ENCODE measurements at regions not wholly inside any gene's neighbourhood (a gene's known extent, or its start where the extent isn't known, plus 50 kb on each side); places are given as distances from the start of the nearest gene placed in this dataset.

GRCh38 chr11:70861559-70861958 is 390.8 kb downstream of the SHANK2 start:
- DNase-seq: peak in 1 of 2 experiments; percentile 47

- DNase-seq: peak in 1 of 2 experiments; percentile 67
Observed at GRCh38 chr11:70862093-70862492, 390.3 kb downstream of the SHANK2 start.

GRCh38 chr11:70863186-70863585 is 389.2 kb downstream of the SHANK2 start:
- no peak for DNase-seq

GRCh38 chr11:70863993-70864392 is 388.4 kb downstream of the SHANK2 start:
- no peak for DNase-seq

GRCh38 chr11:70865356-70865755 is 387.0 kb downstream of the SHANK2 start:
- DNase-seq: no peak

GRCh38 chr11:70866834-70867233 is 385.5 kb downstream of the SHANK2 start:
- DNase-seq: no peak

GRCh38 chr11:70867281-70868047 is 384.9 kb downstream of the SHANK2 start:
- DNase-seq: no peak

- no peak for DNase-seq
Observed at GRCh38 chr11:70868341-70868885, 384.0 kb downstream of the SHANK2 start.

- DNase-seq: no peak
Observed at GRCh38 chr11:70869054-70869453, 383.3 kb downstream of the SHANK2 start.

- no peak for DNase-seq
Observed at GRCh38 chr11:70871881-70872280, 380.5 kb downstream of the SHANK2 start.

- no peak for DNase-seq
Observed at GRCh38 chr11:70872299-70872698, 380.1 kb downstream of the SHANK2 start.

GRCh38 chr11:70872955-70873735 is 379.2 kb downstream of the SHANK2 start:
- DNase-seq: peak in 1 of 2 experiments; percentile 34

- DNase-seq: no peak
Observed at GRCh38 chr11:70873736-70874412, 378.5 kb downstream of the SHANK2 start.

- DNase-seq: no peak
Observed at GRCh38 chr11:70876685-70877084, 375.7 kb downstream of the SHANK2 start.

GRCh38 chr11:70877151-70877550 is 375.2 kb downstream of the SHANK2 start:
- DNase-seq: no peak

GRCh38 chr11:70878366-70878765 is 374.0 kb downstream of the SHANK2 start:
- DNase-seq: no peak

- no peak for DNase-seq
Observed at GRCh38 chr11:70879601-70880285, 372.6 kb downstream of the SHANK2 start.

GRCh38 chr11:70880416-70880815 is 372.0 kb downstream of the SHANK2 start:
- DNase-seq: no peak

- no peak for DNase-seq
Observed at GRCh38 chr11:70881948-70882715, 370.2 kb downstream of the SHANK2 start.

GRCh38 chr11:70882716-70883085 is 369.7 kb downstream of the SHANK2 start:
- DNase-seq: no peak

- no peak for DNase-seq
Observed at GRCh38 chr11:70883323-70883940, 368.9 kb downstream of the SHANK2 start.
